ENCODE measurements at regions not wholly inside any gene's neighbourhood (a gene's known extent, or its start where the extent isn't known, plus 50 kb on each side); places are given as distances from the start of the nearest gene placed in this dataset.

GRCh38 chr16:65644821-65645220 is 523.0 kb upstream of the CDH11 start (continued):
- TF ChIP-seq, protein P1, sequence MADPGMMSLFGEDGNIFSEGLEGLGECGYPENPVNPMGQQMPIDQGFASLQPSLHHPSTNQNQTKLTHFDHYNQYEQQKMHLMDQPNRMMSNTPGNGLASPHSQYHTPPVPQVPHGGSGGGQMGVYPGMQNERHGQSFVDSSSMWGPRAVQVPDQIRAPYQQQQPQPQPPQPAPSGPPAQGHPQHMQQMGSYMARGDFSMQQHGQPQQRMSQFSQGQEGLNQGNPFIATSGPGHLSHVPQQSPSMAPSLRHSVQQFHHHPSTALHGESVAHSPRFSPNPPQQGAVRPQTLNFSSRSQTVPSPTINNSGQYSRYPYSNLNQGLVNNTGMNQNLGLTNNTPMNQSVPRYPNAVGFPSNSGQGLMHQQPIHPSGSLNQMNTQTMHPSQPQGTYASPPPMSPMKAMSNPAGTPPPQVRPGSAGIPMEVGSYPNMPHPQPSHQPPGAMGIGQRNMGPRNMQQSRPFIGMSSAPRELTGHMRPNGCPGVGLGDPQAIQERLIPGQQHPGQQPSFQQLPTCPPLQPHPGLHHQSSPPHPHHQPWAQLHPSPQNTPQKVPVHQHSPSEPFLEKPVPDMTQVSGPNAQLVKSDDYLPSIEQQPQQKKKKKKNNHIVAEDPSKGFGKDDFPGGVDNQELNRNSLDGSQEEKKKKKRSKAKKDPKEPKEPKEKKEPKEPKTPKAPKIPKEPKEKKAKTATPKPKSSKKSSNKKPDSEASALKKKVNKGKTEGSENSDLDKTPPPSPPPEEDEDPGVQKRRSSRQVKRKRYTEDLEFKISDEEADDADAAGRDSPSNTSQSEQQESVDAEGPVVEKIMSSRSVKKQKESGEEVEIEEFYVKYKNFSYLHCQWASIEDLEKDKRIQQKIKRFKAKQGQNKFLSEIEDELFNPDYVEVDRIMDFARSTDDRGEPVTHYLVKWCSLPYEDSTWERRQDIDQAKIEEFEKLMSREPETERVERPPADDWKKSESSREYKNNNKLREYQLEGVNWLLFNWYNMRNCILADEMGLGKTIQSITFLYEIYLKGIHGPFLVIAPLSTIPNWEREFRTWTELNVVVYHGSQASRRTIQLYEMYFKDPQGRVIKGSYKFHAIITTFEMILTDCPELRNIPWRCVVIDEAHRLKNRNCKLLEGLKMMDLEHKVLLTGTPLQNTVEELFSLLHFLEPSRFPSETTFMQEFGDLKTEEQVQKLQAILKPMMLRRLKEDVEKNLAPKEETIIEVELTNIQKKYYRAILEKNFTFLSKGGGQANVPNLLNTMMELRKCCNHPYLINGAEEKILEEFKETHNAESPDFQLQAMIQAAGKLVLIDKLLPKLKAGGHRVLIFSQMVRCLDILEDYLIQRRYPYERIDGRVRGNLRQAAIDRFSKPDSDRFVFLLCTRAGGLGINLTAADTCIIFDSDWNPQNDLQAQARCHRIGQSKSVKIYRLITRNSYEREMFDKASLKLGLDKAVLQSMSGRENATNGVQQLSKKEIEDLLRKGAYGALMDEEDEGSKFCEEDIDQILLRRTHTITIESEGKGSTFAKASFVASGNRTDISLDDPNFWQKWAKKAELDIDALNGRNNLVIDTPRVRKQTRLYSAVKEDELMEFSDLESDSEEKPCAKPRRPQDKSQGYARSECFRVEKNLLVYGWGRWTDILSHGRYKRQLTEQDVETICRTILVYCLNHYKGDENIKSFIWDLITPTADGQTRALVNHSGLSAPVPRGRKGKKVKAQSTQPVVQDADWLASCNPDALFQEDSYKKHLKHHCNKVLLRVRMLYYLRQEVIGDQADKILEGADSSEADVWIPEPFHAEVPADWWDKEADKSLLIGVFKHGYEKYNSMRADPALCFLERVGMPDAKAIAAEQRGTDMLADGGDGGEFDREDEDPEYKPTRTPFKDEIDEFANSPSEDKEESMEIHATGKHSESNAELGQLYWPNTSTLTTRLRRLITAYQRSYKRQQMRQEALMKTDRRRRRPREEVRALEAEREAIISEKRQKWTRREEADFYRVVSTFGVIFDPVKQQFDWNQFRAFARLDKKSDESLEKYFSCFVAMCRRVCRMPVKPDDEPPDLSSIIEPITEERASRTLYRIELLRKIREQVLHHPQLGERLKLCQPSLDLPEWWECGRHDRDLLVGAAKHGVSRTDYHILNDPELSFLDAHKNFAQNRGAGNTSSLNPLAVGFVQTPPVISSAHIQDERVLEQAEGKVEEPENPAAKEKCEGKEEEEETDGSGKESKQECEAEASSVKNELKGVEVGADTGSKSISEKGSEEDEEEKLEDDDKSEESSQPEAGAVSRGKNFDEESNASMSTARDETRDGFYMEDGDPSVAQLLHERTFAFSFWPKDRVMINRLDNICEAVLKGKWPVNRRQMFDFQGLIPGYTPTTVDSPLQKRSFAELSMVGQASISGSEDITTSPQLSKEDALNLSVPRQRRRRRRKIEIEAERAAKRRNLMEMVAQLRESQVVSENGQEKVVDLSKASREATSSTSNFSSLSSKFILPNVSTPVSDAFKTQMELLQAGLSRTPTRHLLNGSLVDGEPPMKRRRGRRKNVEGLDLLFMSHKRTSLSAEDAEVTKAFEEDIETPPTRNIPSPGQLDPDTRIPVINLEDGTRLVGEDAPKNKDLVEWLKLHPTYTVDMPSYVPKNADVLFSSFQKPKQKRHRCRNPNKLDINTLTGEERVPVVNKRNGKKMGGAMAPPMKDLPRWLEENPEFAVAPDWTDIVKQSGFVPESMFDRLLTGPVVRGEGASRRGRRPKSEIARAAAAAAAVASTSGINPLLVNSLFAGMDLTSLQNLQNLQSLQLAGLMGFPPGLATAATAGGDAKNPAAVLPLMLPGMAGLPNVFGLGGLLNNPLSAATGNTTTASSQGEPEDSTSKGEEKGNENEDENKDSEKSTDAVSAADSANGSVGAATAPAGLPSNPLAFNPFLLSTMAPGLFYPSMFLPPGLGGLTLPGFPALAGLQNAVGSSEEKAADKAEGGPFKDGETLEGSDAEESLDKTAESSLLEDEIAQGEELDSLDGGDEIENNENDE (IDR thresholded peaks at IDR 0.05; ENCODE audit: insufficient replicate concordance, low read length), result no peak
- TF ChIP-seq JUND (IDR thresholded peaks at IDR 0.05; ENCODE audit: low read length) (no peak), TAF1 (IDR thresholded peaks at IDR 0.05; ENCODE audit: low read depth, low read length) (no peak)

Measured in H1 (cell line).